ENCODE measurements at regions not wholly inside any gene's neighbourhood (a gene's known extent, or its start where the extent isn't known, plus 50 kb on each side); places are given as distances from the start of the nearest gene placed in this dataset.
"Not testable (repeated sequence)": the region's sequence is repeated elsewhere in the genome, so short reads cannot be mapped to it uniquely, and the experiment has no call there.

DNA sequence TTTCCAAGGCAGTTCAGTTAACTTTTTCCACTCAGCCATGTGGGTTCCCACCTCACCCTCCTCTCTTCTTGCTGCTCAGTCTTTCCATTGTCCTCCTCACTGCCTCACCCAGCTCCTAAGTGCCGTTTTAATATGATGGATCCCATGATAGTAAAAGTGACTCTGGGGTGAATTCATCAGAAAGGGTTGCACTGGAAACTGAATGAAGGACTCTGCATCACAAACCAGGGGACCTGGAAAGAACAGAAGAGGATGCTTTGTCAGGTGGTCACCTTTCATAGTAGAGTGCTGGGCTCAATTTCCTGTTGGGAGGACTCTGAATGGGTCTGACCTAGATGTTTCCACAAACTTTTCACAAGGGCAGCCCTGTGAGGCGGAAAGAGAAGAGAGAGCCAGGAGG, 67.8 kb upstream of the SLC8A3 start:
- no peak overlapping the region for H3K4me3 ChIP-seq (ENCODE audit: low read depth in 1 of 2, low read length in 1 of 2)
- no peak for TF ChIP-seq CTCF (IDR thresholded peaks at IDR 0.05)
- H3K27ac ChIP-seq: no peak overlapping the region
- H3K27me3 ChIP-seq: peaks cover 71% of the 10 kb centered on the region
- H3K9me3 ChIP-seq: no peaks in the 10 kb centered on the region
- peaks cover 0 to 2% of the 10 kb centered on the region in 2 experiments for H3K4me1 ChIP-seq (ENCODE audit: control insufficient read depth in 1 of 2, insufficient read depth in 1 of 2, low read depth in 1 of 2, low read length in 1 of 2)
- H3K36me3 ChIP-seq: no peaks in the 10 kb centered on the region

DNA sequence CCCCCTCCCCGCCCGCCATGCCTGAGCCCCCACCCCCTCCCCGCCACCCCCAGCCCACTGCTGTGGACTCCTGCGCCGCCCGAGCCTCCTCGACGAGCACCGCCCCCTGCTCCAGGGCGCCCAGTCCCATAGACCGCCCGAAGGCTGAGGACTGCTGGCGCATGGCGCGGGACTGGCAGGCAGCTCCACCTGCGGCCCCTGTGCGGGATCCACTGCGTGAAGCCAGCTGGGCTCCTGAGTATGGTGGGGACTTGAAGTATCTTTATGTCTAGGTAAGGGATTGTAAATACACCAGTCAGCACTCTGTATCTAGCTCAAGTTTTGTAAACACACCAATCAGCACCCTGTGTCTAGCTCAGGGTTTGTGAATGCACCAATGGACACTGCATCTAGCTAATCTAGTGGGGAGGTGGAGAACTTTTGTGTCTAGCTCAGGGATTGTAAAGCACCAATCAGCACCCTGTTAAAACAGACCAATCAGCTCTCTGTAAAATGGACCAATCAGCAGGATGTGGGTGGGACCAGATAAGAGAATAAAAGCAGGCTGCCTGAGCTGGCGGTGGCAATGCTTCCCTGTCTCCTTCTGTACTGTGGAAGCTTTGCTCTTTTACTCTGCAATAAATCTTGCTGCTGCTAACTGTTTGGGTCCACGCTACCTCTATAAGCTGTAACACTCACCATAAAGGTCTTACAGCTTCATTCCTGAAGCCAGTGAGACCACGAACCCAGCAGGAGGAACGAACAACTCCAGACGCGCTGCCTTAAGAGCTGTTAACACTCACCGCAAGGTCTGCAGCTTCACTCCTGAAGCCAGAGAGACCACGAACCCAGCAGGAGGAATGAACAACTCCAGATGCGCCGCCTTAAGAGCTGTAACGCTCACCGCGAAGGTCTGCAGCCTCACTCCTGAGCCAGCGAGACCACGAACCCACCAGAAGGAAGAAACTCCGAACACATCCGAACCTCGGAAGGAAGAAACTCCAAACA, 66.6 kb upstream of the SLC8A3 start:
- H3K27ac ChIP-seq; H3K36me3 ChIP-seq; H3K4me1 ChIP-seq (ENCODE audit: control insufficient read depth in 1 of 2, insufficient read depth in 1 of 2, low read depth in 1 of 2, low read length in 1 of 2); H3K4me3 ChIP-seq (ENCODE audit: low read depth in 1 of 2, low read length in 1 of 2); H3K9me3 ChIP-seq: not testable (repeated sequence)
- peaks cover 83% of the 10 kb centered on the region for H3K27me3 ChIP-seq

GRCh38 chr14:70254476-70254961, 65.8 kb upstream of the SLC8A3 start:
- H3K9me3 ChIP-seq: no peaks in the 10 kb centered on the region
- H3K27me3 ChIP-seq: peaks cover 92% of the 10 kb centered on the region
- H3K4me3 ChIP-seq (ENCODE audit: low read depth in 1 of 2, low read length in 1 of 2): no peak overlapping the region
- peaks cover 0 to 2% of the 10 kb centered on the region in 2 experiments for H3K4me1 ChIP-seq (ENCODE audit: control insufficient read depth in 1 of 2, insufficient read depth in 1 of 2, low read depth in 1 of 2, low read length in 1 of 2)
- no peak overlapping the region for H3K27ac ChIP-seq
- no peak for TF ChIP-seq CTCF (IDR thresholded peaks at IDR 0.05)
- no peaks in the 10 kb centered on the region for H3K36me3 ChIP-seq

DNA sequence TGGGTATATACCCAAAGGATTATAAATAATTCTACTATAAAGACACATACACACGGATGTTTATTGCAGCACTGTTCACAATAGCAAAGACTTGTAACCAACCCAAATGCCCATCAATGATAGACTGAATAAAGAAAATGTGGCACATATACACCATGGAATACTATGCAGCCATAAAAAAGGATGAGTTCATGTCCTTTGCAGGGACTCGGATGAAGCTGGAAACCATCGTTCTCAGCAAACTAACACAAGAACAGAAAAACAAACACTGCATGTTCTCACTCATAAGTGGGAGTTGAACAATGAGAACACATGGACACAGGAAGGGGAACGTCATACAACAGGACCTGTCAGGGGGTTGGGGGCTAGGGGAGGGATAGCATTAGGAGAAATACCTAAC, 64.8 kb upstream of the SLC8A3 start:
- not testable (repeated sequence) for H3K4me1 ChIP-seq (ENCODE audit: control insufficient read depth in 1 of 2, insufficient read depth in 1 of 2, low read depth in 1 of 2, low read length in 1 of 2); H3K27ac ChIP-seq; H3K36me3 ChIP-seq; H3K4me3 ChIP-seq (ENCODE audit: low read depth in 1 of 2, low read length in 1 of 2); H3K9me3 ChIP-seq
- H3K27me3 ChIP-seq: peaks cover 88% of the 10 kb centered on the region

DNA sequence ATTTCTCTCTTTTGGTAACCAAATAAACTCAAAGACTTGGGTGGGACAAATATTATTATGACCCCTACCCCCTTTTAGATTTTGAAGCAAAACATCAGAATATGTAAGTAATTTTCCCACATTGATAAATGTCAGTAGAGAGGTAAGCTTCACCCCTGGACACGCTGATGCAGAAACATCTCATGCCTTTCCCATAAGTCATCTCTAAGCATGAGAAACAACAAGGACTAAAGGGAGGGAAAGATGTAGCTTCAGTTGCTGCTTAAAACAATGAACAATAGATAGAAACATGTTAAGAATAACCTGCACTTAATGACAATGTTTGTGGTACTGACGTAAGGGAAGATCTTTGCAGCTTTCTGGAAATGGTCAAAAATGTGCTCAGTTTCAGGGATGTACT, 56.3 kb upstream of the SLC8A3 start:
- TF ChIP-seq CTCF (IDR thresholded peaks at IDR 0.05): no peak
- Histone ChIP-seq H3K4me3 (ENCODE audit: low read depth in 1 of 2, low read length in 1 of 2) (no peak overlapping the region), H3K36me3 (no peaks in the 10 kb centered on the region), H3K27ac (no peak overlapping the region), H3K27me3 (peaks cover 16% of the 10 kb centered on the region), H3K4me1 (ENCODE audit: control insufficient read depth in 1 of 2, insufficient read depth in 1 of 2, low read depth in 1 of 2, low read length in 1 of 2) (no peaks in the 10 kb centered on the region), H3K9me3 (no peaks in the 10 kb centered on the region)

DNA sequence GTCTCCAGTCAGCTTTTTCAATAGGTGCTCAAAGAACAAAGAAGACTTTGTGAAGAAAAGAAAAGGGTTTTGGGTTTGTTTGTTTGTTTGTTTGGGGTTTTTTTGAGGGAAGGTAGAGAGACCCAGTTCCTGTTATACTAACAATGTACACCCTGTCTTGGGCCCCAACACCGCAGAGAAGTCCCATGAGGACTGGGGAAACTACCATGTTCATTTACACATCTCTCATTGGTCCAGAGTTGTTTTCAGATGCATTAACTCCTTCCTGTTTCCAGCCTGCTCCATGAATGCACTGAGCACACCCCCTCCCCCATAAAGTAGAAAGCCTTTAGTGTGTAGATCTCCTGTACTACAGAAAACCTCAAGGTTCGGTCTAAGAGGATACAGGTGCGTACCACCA, 51.1 kb upstream of the SLC8A3 start:
- Histone ChIP-seq H3K27ac (no peak overlapping the region), H3K9me3 (no peaks in the 10 kb centered on the region), H3K4me1 (ENCODE audit: control insufficient read depth in 1 of 2, insufficient read depth in 1 of 2, low read depth in 1 of 2, low read length in 1 of 2) (no peaks in the 10 kb centered on the region), H3K36me3 (no peaks in the 10 kb centered on the region), H3K27me3 (peaks cover 8% of the 10 kb centered on the region), H3K4me3 (ENCODE audit: low read depth in 1 of 2, low read length in 1 of 2) (no peak overlapping the region)
- TF ChIP-seq CTCF (IDR thresholded peaks at IDR 0.05): no peak

GRCh38 chr14:70238635-70239034, 49.9 kb upstream of the SLC8A3 start:
- H3K27ac ChIP-seq; H3K4me1 ChIP-seq (ENCODE audit: control insufficient read depth in 1 of 2, insufficient read depth in 1 of 2, low read depth in 1 of 2, low read length in 1 of 2); H3K27me3 ChIP-seq; H3K9me3 ChIP-seq; H3K36me3 ChIP-seq; H3K4me3 ChIP-seq (ENCODE audit: low read depth in 1 of 2, low read length in 1 of 2): not testable (repeated sequence)
